ENCODE measurements at regions not wholly inside any gene's neighbourhood (a gene's known extent, or its start where the extent isn't known, plus 50 kb on each side); places are given as distances from the start of the nearest gene placed in this dataset.

DNA sequence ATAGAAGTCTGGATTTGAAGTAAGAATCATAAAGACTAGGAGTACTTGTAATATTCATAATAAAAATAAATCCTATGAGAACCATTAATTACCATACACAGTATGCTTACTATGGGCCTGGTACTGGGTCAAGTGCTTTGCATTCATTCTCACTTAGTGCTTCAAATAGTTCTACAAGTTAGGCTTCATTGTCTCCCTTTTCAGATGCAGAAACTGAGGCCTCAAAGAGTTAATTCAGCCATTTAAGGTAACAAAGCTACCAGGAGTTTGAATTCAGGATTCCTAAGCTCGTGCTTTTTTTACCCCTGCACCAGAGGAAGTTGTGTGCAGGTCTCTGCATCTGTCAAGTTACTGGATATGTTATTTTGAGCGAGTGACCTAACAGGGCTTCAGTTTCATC is 1098.4 kb upstream of the EEF2KMT start:
- POLR2A ChIA-PET = no interaction called here
- Histone ChIP-seq H3K27me3 (ENCODE audit: control insufficient read depth, insufficient read depth, low read length) (no peaks in the 10 kb centered on the region), H3K9me3 (ENCODE audit: control insufficient read depth, insufficient read depth, low read length) (peaks cover 17% of the 10 kb centered on the region; the same call in 1 of the 2 replicates), H3K27ac (ENCODE audit: low read depth, low read length) (no peak overlapping the region), H3K4me3 (ENCODE audit: low read depth, low read length) (no peak overlapping the region)
- no peak for DNase-seq (ENCODE audit: low read depth, low spot score)
- TF ChIP-seq, protein P1, sequence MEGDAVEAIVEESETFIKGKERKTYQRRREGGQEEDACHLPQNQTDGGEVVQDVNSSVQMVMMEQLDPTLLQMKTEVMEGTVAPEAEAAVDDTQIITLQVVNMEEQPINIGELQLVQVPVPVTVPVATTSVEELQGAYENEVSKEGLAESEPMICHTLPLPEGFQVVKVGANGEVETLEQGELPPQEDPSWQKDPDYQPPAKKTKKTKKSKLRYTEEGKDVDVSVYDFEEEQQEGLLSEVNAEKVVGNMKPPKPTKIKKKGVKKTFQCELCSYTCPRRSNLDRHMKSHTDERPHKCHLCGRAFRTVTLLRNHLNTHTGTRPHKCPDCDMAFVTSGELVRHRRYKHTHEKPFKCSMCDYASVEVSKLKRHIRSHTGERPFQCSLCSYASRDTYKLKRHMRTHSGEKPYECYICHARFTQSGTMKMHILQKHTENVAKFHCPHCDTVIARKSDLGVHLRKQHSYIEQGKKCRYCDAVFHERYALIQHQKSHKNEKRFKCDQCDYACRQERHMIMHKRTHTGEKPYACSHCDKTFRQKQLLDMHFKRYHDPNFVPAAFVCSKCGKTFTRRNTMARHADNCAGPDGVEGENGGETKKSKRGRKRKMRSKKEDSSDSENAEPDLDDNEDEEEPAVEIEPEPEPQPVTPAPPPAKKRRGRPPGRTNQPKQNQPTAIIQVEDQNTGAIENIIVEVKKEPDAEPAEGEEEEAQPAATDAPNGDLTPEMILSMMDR (IDR thresholded peaks at IDR 0.05; ENCODE audit: low read depth, low read length) = no peak
- CTCF ChIA-PET = no interaction called here

DNA sequence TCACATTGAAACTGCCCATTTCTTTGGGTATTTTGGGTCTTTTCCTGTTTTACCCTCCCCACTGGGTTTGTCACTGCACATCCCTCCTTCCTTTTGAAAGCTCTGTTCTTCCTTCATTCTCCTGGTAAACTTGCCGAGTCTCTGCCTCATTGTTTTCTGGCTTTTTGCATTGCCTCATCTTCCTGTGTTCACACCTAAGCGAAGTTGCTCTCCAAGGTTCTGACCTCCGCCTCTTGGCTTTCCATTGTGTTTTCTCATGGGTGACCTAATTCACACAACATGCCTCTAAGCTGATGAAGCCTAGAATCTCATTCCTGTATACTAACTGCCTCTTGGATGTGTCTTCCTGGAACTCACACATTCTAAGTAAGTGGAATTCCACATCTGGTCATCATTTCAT is 1096.1 kb upstream of the EEF2KMT start:
- TF ChIP-seq, protein P1 (IDR thresholded peaks at IDR 0.05; ENCODE audit: low read depth, low read length) = no peak
- Histone ChIP-seq H3K27ac (ENCODE audit: low read depth, low read length) (no peak overlapping the region), H3K4me3 (ENCODE audit: low read depth, low read length) (no peak overlapping the region), H3K9me3 (ENCODE audit: control insufficient read depth, insufficient read depth, low read length) (peaks cover 13% of the 10 kb centered on the region; the same call in 1 of the 2 replicates), H3K27me3 (ENCODE audit: control insufficient read depth, insufficient read depth, low read length) (no peaks in the 10 kb centered on the region)
- ChIA-PET POLR2A (no interaction called here), CTCF (no interaction called here)
- DNase-seq (ENCODE audit: low read depth, low spot score) = no peak

DNA sequence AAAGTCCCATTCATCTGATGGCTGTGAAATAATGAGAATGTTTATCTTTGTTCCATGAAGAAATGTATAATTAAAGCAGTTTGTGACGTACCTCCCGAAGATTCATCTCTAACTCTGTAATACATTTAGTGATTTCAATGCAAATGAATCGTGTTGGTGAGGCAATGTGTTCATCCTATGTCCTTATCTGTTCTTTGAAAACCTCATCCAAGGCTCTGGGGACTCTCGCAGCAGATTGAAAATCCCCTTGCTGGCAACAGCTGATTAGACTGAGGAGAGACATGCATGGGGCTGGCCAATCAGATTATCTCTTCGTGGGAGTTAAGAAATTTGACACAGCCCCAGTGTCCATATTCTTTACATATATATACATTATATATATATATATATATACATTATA is 1095.4 kb upstream of the EEF2KMT start:
- Histone ChIP-seq H3K4me3 (ENCODE audit: low read depth, low read length) (no peak overlapping the region), H3K27me3 (ENCODE audit: control insufficient read depth, insufficient read depth, low read length) (no peaks in the 10 kb centered on the region), H3K27ac (ENCODE audit: low read depth, low read length) (no peak overlapping the region), H3K9me3 (ENCODE audit: control insufficient read depth, insufficient read depth, low read length) (peaks cover 13% of the 10 kb centered on the region; the same call in 1 of the 2 replicates)
- no peak for DNase-seq (ENCODE audit: low read depth, low spot score)
- CTCF ChIA-PET = no interaction called here
- POLR2A ChIA-PET = no interaction called here
- TF ChIP-seq, protein P1 (IDR thresholded peaks at IDR 0.05; ENCODE audit: low read depth, low read length) = no peak

DNA sequence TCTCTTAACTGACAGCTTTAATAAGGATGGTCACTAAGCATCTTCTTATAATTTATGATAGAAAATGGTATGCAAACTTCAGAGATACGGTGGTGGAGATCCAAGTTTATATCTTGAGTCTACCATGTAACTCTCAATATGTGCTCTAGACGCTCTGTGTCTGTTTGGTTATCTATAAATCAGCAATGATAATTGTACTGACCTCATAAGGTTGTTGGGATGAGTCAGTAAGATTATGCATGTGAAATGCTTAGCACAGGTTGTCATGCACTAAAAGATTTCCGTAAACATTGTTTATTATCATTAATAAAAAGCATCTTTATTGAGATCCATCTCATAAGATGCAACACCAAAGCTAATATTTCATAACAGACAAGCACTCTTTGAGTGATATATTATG is 1094.9 kb upstream of the EEF2KMT start:
- Histone ChIP-seq H3K4me3 (ENCODE audit: low read depth, low read length) (no peak overlapping the region), H3K27me3 (ENCODE audit: control insufficient read depth, insufficient read depth, low read length) (no peaks in the 10 kb centered on the region), H3K9me3 (ENCODE audit: control insufficient read depth, insufficient read depth, low read length) (peaks cover 13% of the 10 kb centered on the region; the same call in 1 of the 2 replicates), H3K27ac (ENCODE audit: low read depth, low read length) (no peak overlapping the region)
- ChIA-PET POLR2A (no interaction called here), CTCF (no interaction called here)
- DNase-seq (ENCODE audit: low read depth, low spot score) = no peak
- TF ChIP-seq, protein P1 (IDR thresholded peaks at IDR 0.05; ENCODE audit: low read depth, low read length) = no peak

DNA sequence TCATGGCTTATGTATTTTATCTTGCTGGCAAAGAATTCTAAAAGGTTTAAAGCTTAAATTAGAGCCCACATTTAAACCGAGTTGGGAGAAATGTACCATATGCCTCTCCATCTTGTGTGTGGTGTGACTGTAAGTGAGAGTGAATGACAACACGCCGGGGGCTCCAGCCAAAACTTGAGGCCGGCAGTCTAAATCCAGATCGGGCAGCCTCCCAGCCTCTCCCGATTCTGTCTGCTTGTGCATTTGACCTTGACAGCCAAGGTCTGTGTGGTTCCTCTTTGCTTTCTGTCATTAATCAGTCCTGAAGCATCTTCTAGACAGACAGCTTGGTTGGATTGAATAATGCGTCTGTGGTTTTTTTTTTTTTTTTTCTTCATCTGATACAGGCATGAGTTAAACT is 1093.2 kb upstream of the EEF2KMT start:
- CTCF ChIA-PET = no interaction called here
- TF ChIP-seq, protein P1 (IDR thresholded peaks at IDR 0.05; ENCODE audit: low read depth, low read length) = no peak
- no peak overlapping the region for H3K27ac ChIP-seq (ENCODE audit: low read depth, low read length)
- no peak for DNase-seq (ENCODE audit: low read depth, low spot score)
- POLR2A ChIA-PET = no interaction called here
- no peaks in the 10 kb centered on the region for H3K27me3 ChIP-seq (ENCODE audit: control insufficient read depth, insufficient read depth, low read length)
- peaks cover 15% of the 10 kb centered on the region; the same call in 1 of the 2 replicates for H3K9me3 ChIP-seq (ENCODE audit: control insufficient read depth, insufficient read depth, low read length)
- H3K4me3 ChIP-seq (ENCODE audit: low read depth, low read length) = no peak overlapping the region
